ENCODE measurements at regions not wholly inside any gene's neighbourhood (a gene's known extent, or its start where the extent isn't known, plus 50 kb on each side); places are given as distances from the start of the nearest gene placed in this dataset.
"Not testable (repeated sequence)": the region's sequence is repeated elsewhere in the genome, so short reads cannot be mapped to it uniquely, and the experiment has no call there.

DNA sequence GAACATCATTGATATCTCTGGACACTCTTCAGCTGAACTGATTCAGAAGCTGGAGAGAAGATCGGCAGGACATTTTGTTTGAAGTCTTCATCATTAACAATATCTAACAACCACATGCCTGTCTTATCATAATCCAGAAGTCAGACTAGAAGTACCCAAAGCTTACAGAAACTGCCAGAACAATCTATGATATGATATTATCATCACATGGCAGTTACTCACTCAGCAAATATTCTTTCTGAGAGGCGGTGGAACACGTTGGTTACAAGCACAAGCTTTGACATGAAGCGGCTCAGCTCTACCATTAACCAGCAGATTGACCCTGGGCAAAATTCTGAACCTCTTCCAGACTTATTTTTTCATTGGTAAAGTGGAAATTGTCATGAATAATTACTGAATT, 69.4 kb upstream of the KIT start:
- H3K79me2 ChIP-seq (ENCODE audit: insufficient read depth, low read length), result no peaks in the 10 kb centered on the region
- H3K4me3 ChIP-seq (ENCODE audit: low read depth in 1 of 2, low read length in 2 of 2), result no peak overlapping the region
- H3K36me3 ChIP-seq (ENCODE audit: insufficient read depth, low read length), result no peaks in the 10 kb centered on the region
- no peaks in the 10 kb centered on the region for H3K4me1 ChIP-seq (ENCODE audit: insufficient read depth, low read length)
- no peak overlapping the region for H2AFZ ChIP-seq (ENCODE audit: low read depth, low read length)
- no peak overlapping the region for H3K9ac ChIP-seq (ENCODE audit: low read depth, low read length)
- DNase-seq (no peak), ATAC-seq (ENCODE audit: insufficient read depth, low read depth) (no peak)
- H3K9me3 ChIP-seq (ENCODE audit: insufficient read depth, low read length, severe bottlenecking), result no peaks in the 10 kb centered on the region
- no peaks in the 10 kb centered on the region for H3K27me3 ChIP-seq (ENCODE audit: insufficient read depth, low read length, poor library complexity)
- TF ChIP-seq, protein P1, sequence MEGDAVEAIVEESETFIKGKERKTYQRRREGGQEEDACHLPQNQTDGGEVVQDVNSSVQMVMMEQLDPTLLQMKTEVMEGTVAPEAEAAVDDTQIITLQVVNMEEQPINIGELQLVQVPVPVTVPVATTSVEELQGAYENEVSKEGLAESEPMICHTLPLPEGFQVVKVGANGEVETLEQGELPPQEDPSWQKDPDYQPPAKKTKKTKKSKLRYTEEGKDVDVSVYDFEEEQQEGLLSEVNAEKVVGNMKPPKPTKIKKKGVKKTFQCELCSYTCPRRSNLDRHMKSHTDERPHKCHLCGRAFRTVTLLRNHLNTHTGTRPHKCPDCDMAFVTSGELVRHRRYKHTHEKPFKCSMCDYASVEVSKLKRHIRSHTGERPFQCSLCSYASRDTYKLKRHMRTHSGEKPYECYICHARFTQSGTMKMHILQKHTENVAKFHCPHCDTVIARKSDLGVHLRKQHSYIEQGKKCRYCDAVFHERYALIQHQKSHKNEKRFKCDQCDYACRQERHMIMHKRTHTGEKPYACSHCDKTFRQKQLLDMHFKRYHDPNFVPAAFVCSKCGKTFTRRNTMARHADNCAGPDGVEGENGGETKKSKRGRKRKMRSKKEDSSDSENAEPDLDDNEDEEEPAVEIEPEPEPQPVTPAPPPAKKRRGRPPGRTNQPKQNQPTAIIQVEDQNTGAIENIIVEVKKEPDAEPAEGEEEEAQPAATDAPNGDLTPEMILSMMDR (IDR thresholded peaks at IDR 0.05; ENCODE audit: borderline replicate concordance, extremely low read depth, low read length, poor library complexity, severe bottlenecking), result no peak
- TF ChIP-seq EZH2 (IDR thresholded peaks at IDR 0.05; ENCODE audit: borderline replicate concordance, low read depth, low read length, severe bottlenecking), result no peak
- no peaks in the 10 kb centered on the region for H4K20me1 ChIP-seq (ENCODE audit: insufficient read depth, low read length)
- no peak overlapping the region for H3K27ac ChIP-seq (ENCODE audit: low read length)
- no peak overlapping the region for H3K4me2 ChIP-seq (ENCODE audit: insufficient read depth, low read length)

DNA sequence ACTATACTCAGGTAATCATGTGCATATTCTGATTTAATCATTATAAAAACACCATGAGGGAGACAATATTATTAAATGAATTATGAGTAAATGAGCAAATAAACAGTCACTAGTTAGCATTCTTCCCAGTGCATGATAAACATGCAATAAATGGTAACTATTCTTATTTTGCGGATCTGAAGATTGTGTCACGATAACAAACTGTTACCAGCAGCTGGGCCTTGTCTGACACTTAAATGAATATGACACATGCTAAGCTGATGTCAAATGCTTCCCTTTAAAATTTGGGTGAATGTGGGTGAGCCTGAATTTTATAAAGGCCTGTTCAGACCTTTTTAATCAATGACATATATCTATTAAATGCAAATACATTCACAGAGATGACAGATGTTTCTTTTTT, 68.2 kb upstream of the KIT start:
- ATAC-seq (ENCODE audit: insufficient read depth, low read depth), result no peak
- Histone ChIP-seq H3K4me3 (ENCODE audit: low read depth in 1 of 2, low read length in 2 of 2) (no peak overlapping the region), H3K79me2 (ENCODE audit: insufficient read depth, low read length) (no peaks in the 10 kb centered on the region), H3K4me1 (ENCODE audit: insufficient read depth, low read length) (no peaks in the 10 kb centered on the region), H3K9ac (ENCODE audit: low read depth, low read length) (no peak overlapping the region), H3K36me3 (ENCODE audit: insufficient read depth, low read length) (no peaks in the 10 kb centered on the region), H3K4me2 (ENCODE audit: insufficient read depth, low read length) (no peak overlapping the region), H3K27ac (ENCODE audit: low read length) (no peak overlapping the region), H3K27me3 (ENCODE audit: insufficient read depth, low read length, poor library complexity) (no peaks in the 10 kb centered on the region), H3K9me3 (ENCODE audit: insufficient read depth, low read length, severe bottlenecking) (no peaks in the 10 kb centered on the region), H4K20me1 (ENCODE audit: insufficient read depth, low read length) (no peaks in the 10 kb centered on the region), H2AFZ (ENCODE audit: low read depth, low read length) (no peak overlapping the region)
- TF ChIP-seq, protein P1 (IDR thresholded peaks at IDR 0.05; ENCODE audit: borderline replicate concordance, extremely low read depth, low read length, poor library complexity, severe bottlenecking), result no peak
- TF ChIP-seq EZH2 (IDR thresholded peaks at IDR 0.05; ENCODE audit: borderline replicate concordance, low read depth, low read length, severe bottlenecking), result no peak
- DNase-seq, result no peak

GRCh38 chr4:54593795-54594322, 63.9 kb upstream of the KIT start:
- Histone ChIP-seq H3K79me2 (ENCODE audit: insufficient read depth, low read length) (no peaks in the 10 kb centered on the region), H3K4me2 (ENCODE audit: insufficient read depth, low read length) (no peak overlapping the region), H3K27me3 (ENCODE audit: insufficient read depth, low read length, poor library complexity) (no peaks in the 10 kb centered on the region), H3K4me1 (ENCODE audit: insufficient read depth, low read length) (no peaks in the 10 kb centered on the region), H3K4me3 (ENCODE audit: low read depth in 1 of 2, low read length in 2 of 2) (no peak overlapping the region), H3K9ac (ENCODE audit: low read depth, low read length) (no peak overlapping the region), H3K9me3 (ENCODE audit: insufficient read depth, low read length, severe bottlenecking) (no peaks in the 10 kb centered on the region), H3K36me3 (ENCODE audit: insufficient read depth, low read length) (no peaks in the 10 kb centered on the region), H3K27ac (ENCODE audit: low read length) (no peak overlapping the region), H4K20me1 (ENCODE audit: insufficient read depth, low read length) (no peaks in the 10 kb centered on the region), H2AFZ (ENCODE audit: low read depth, low read length) (no peak overlapping the region)
- ATAC-seq (ENCODE audit: insufficient read depth, low read depth) (no peak), DNase-seq (no peak)
- TF ChIP-seq EZH2 (IDR thresholded peaks at IDR 0.05; ENCODE audit: borderline replicate concordance, low read depth, low read length, severe bottlenecking), result no peak
- TF ChIP-seq, protein P1 (IDR thresholded peaks at IDR 0.05; ENCODE audit: borderline replicate concordance, extremely low read depth, low read length, poor library complexity, severe bottlenecking), result no peak

DNA sequence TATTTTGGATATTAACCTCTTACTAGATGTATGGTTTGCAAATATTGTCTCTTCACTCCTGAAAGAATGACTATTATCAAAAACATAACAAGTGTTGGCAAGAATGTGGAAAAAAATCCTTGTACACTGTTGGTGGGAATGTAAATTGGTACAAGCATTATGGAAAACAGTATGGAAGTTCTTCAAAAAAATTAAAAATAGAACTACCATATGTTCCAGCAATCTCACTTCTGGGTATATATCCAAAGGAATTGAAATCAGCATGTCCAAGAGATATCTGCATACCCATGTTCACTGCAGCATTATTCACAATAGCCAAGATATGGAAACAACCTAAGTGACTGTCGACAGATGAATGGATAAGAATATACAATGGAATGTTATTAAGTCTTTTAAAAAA, 61.6 kb upstream of the KIT start:
- no peaks in the 10 kb centered on the region for H4K20me1 ChIP-seq (ENCODE audit: insufficient read depth, low read length)
- no peaks in the 10 kb centered on the region for H3K4me1 ChIP-seq (ENCODE audit: insufficient read depth, low read length)
- no peaks in the 10 kb centered on the region for H3K79me2 ChIP-seq (ENCODE audit: insufficient read depth, low read length)
- H2AFZ ChIP-seq (ENCODE audit: low read depth, low read length), result no peak overlapping the region
- no peak overlapping the region for H3K4me2 ChIP-seq (ENCODE audit: insufficient read depth, low read length)
- no peaks in the 10 kb centered on the region for H3K9me3 ChIP-seq (ENCODE audit: insufficient read depth, low read length, severe bottlenecking)
- TF ChIP-seq, protein P1 (IDR thresholded peaks at IDR 0.05; ENCODE audit: borderline replicate concordance, extremely low read depth, low read length, poor library complexity, severe bottlenecking), result no peak
- TF ChIP-seq EZH2 (IDR thresholded peaks at IDR 0.05; ENCODE audit: borderline replicate concordance, low read depth, low read length, severe bottlenecking), result no peak
- no peak overlapping the region for H3K27ac ChIP-seq (ENCODE audit: low read length)
- no peak for ATAC-seq (ENCODE audit: insufficient read depth, low read depth)
- no peaks in the 10 kb centered on the region for H3K36me3 ChIP-seq (ENCODE audit: insufficient read depth, low read length)
- no peak for DNase-seq
- no peak overlapping the region for H3K9ac ChIP-seq (ENCODE audit: low read depth, low read length)
- H3K27me3 ChIP-seq (ENCODE audit: insufficient read depth, low read length, poor library complexity), result no peaks in the 10 kb centered on the region
- no peak overlapping the region for H3K4me3 ChIP-seq (ENCODE audit: low read depth in 1 of 2, low read length in 2 of 2)

- not testable (repeated sequence) for H3K36me3 ChIP-seq (ENCODE audit: insufficient read depth, low read length); H3K4me2 ChIP-seq (ENCODE audit: insufficient read depth, low read length); H4K20me1 ChIP-seq (ENCODE audit: insufficient read depth, low read length); ATAC-seq (ENCODE audit: insufficient read depth, low read depth); H3K9ac ChIP-seq (ENCODE audit: low read depth, low read length); H2AFZ ChIP-seq (ENCODE audit: low read depth, low read length); H3K27ac ChIP-seq (ENCODE audit: low read length); H3K4me3 ChIP-seq (ENCODE audit: low read depth in 1 of 2, low read length in 2 of 2); H3K27me3 ChIP-seq (ENCODE audit: insufficient read depth, low read length, poor library complexity); H3K9me3 ChIP-seq (ENCODE audit: insufficient read depth, low read length, severe bottlenecking); H3K79me2 ChIP-seq (ENCODE audit: insufficient read depth, low read length); H3K4me1 ChIP-seq (ENCODE audit: insufficient read depth, low read length); DNase-seq
Measured at GRCh38 chr4:54597678-54598077, 60.1 kb upstream of the KIT start.
